ENCODE measurements at regions not wholly inside any gene's neighbourhood (a gene's known extent, or its start where the extent isn't known, plus 50 kb on each side); places are given as distances from the start of the nearest gene placed in this dataset.
"Not testable (repeated sequence)": the region's sequence is repeated elsewhere in the genome, so short reads cannot be mapped to it uniquely, and the experiment has no call there.

GRCh38 chr1:220421508-220421907 lies 106.4 kb upstream of the MARK1 start (continued):
- TF ChIP-seq ZNF114 (CRISPR knock-in tag; IDR thresholded peaks at IDR 0.05) (no peak), POLR2AphosphoS5 (IDR thresholded peaks at IDR 0.05; ENCODE audit: low read depth) (no peak), STAT1 (IDR thresholded peaks at IDR 0.05; ENCODE audit: unreplicated experiment) (no peak), NANOG (IDR thresholded peaks at IDR 0.05; ENCODE audit: borderline replicate concordance) (no peak), EZH2 (IDR thresholded peaks at IDR 0.05; ENCODE audit: low read depth, unreplicated experiment) (no peak), EZH2phosphoT487 (IDR thresholded peaks at IDR 0.05; ENCODE audit: unreplicated experiment) (no peak)

GRCh38 chr1:220420726-220421125 lies 107.2 kb upstream of the MARK1 start:
- TF ChIP-seq ETS1 (IDR thresholded peaks at IDR 0.05), result no peak
- no peak for TF ChIP-seq ZNF331 (CRISPR knock-in tag; IDR thresholded peaks at IDR 0.05; ENCODE audit: low read depth)
- no peak for TF ChIP-seq POLR2AphosphoS5 (IDR thresholded peaks at IDR 0.05; ENCODE audit: low read depth)
- DNase-seq (ENCODE audit: low spot score) (no peak), ATAC-seq (no peak)
- H3K4me3 ChIP-seq, result no peak overlapping the region
- no peaks in the 10 kb centered on the region for H3K36me3 Mint-ChIP-seq (ENCODE audit: low read depth)
- no peaks in the 10 kb centered on the region for H3K27me3 ChIP-seq (ENCODE audit: insufficient read depth)
- H3K4me1 ChIP-seq (ENCODE audit: insufficient read depth), result peaks cover 8% of the 10 kb centered on the region
- H3K4me3 Mint-ChIP-seq, result no peak overlapping the region
- H3K4me2 ChIP-seq, result no peak overlapping the region
- H3F3A ChIP-seq (replicated peaks; ENCODE audit: low read depth), result no peaks in the 10 kb centered on the region
- H3K27ac Mint-ChIP-seq, result no peak overlapping the region; the same call in 1 of the 2 replicates
- peaks cover 4% of the 10 kb centered on the region for H3K9me2 ChIP-seq (ENCODE audit: insufficient read depth)
- H3K27ac ChIP-seq (ENCODE audit: low read depth), result no peak overlapping the region
- no peaks in the 10 kb centered on the region for H4K20me1 ChIP-seq (replicated peaks; ENCODE audit: insufficient read depth)
- no peaks in the 10 kb centered on the region for H3K36me3 ChIP-seq (ENCODE audit: insufficient read depth)
- H2AFZ ChIP-seq, result peak overlapping the region; percentile 77; the same call in 1 of the 2 replicates
- H3K4me1 Mint-ChIP-seq, result peaks cover 13% of the 10 kb centered on the region
- H3K27me3 Mint-ChIP-seq (ENCODE audit: insufficient read depth, low read depth, poor library complexity), result peaks cover 2% of the 10 kb centered on the region
- H3K9me3 Mint-ChIP-seq, result no peaks in the 10 kb centered on the region
- H3K79me2 ChIP-seq (replicated peaks; ENCODE audit: insufficient read depth), result no peaks in the 10 kb centered on the region

GRCh38 chr1:220412382-220412781 lies 115.6 kb upstream of the MARK1 start:
- peaks cover 22% of the 10 kb centered on the region for H3K4me1 ChIP-seq (ENCODE audit: insufficient read depth)
- not testable (repeated sequence) for H3K4me3 Mint-ChIP-seq; H3K27me3 Mint-ChIP-seq (ENCODE audit: insufficient read depth, low read depth, poor library complexity); ATAC-seq; H3F3A ChIP-seq (replicated peaks; ENCODE audit: low read depth); H3K27ac Mint-ChIP-seq; H2AFZ ChIP-seq; H3K27ac ChIP-seq (ENCODE audit: low read depth); H3K79me2 ChIP-seq (replicated peaks; ENCODE audit: insufficient read depth); H4K20me1 ChIP-seq (replicated peaks; ENCODE audit: insufficient read depth); H3K4me3 ChIP-seq; H3K4me2 ChIP-seq; H3K27me3 ChIP-seq (ENCODE audit: insufficient read depth); H3K9me2 ChIP-seq (ENCODE audit: insufficient read depth); DNase-seq (ENCODE audit: low spot score); H3K36me3 ChIP-seq (ENCODE audit: insufficient read depth)
- Mint-ChIP-seq H3K4me1 (peaks cover 28% of the 10 kb centered on the region), H3K36me3 (ENCODE audit: low read depth) (peaks cover 18% of the 10 kb centered on the region), H3K9me3 (peaks cover 17% of the 10 kb centered on the region)

GRCh38 chr1:220410611-220411010 lies 117.3 kb upstream of the MARK1 start:
- 0 out of 2 replicates have a peak, but pooled peaks cover 6% of the 10 kb centered on the region for H3K9me2 ChIP-seq (ENCODE audit: insufficient read depth)
- no peaks in the 10 kb centered on the region for H3K79me2 ChIP-seq (replicated peaks; ENCODE audit: insufficient read depth)
- H3K27me3 ChIP-seq (ENCODE audit: insufficient read depth), result no peaks in the 10 kb centered on the region
- peaks cover 17% of the 10 kb centered on the region for H3K9me3 Mint-ChIP-seq
- H3F3A ChIP-seq (replicated peaks; ENCODE audit: low read depth), result no peaks in the 10 kb centered on the region
- no peaks in the 10 kb centered on the region for H4K20me1 ChIP-seq (replicated peaks; ENCODE audit: insufficient read depth)
- 0 out of 2 replicates have a peak overlapping the region, but pooled peaks have one; percentile 1 for H3K4me2 ChIP-seq
- H3K27ac Mint-ChIP-seq, result no peak overlapping the region
- peaks cover 11% of the 10 kb centered on the region for H3K27me3 Mint-ChIP-seq (ENCODE audit: insufficient read depth, low read depth, poor library complexity)
- H3K27ac ChIP-seq (ENCODE audit: low read depth), result no peak overlapping the region
- peaks cover 18% of the 10 kb centered on the region for H3K36me3 Mint-ChIP-seq (ENCODE audit: low read depth)
- H3K4me3 Mint-ChIP-seq, result no peak overlapping the region
- H3K4me3 ChIP-seq, result no peak overlapping the region
- peaks cover 28% of the 10 kb centered on the region for H3K4me1 Mint-ChIP-seq
- ATAC-seq, result no peak
- H3K4me1 ChIP-seq (ENCODE audit: insufficient read depth), result peaks cover 22% of the 10 kb centered on the region
- no peaks in the 10 kb centered on the region for H3K36me3 ChIP-seq (ENCODE audit: insufficient read depth)
- no peak for DNase-seq (ENCODE audit: low spot score)
- no peak overlapping the region for H2AFZ ChIP-seq
- TF ChIP-seq ETS1 (IDR thresholded peaks at IDR 0.05) (no peak), EZH2phosphoT487 (IDR thresholded peaks at IDR 0.05; ENCODE audit: unreplicated experiment) (no peak)

All from GM23338 (cell line).